H1 (cell line): ENCODE measurements at regions not wholly inside any gene's neighbourhood (a gene's known extent, or its start where the extent isn't known, plus 50 kb on each side); places are given as distances from the start of the nearest gene placed in this dataset.

Experiments
- CTCF ChIA-PET: fragments of 300-600 bp; sonication (Branson Sonifier 250); formaldehyde crosslinking; loops from one replicate; lab custom pipeline; 2021; ENCODE audit not compliant: partially characterized antibody; lab: Charles Lee
- POLR2A ChIA-PET: fragments of 300-600 bp; sonication (Branson Sonifier 250); formaldehyde crosslinking; loops from one replicate; lab custom pipeline; 2021; ENCODE audit warnings: inconsistent platforms; ENCODE audit not compliant: partially characterized antibody; lab: Charles Lee
- DNase-seq, 2 experiments: peaks; one replicate each; pipeline versions ENCODE4 v3.0.0 to v3.0.0-alpha.2; 2010 to 2022; ENCODE audit warnings: low spot score in 2 of 2, low read depth in 1 of 2, mixed read lengths in 1 of 2
- FAIRE-seq: peaks from 2 replicates; lab custom pipeline; 2011; peaks lifted over from hg19 to GRCh38; lab: Jason Lieb, UNC
- H2AFZ ChIP-seq: 2 replicates; pipeline ENCODE4 v1.8.1; 2012; ENCODE audit warnings: low read length, inconsistent platforms
- H2AK5ac ChIP-seq: 2 replicates; pipeline ENCODE4 v1.6.1; 2013; ENCODE audit warnings: low read depth, low read length
- H2BK120ac ChIP-seq: replicated peaks from 2 replicates; pipeline ENCODE3; 2013; ENCODE audit warnings: low read depth, low read length, inconsistent platforms
- H2BK12ac ChIP-seq: 2 replicates; pipeline ENCODE4 v1.6.1; 2013; ENCODE audit warnings: low read depth, low read length
- H2BK15ac ChIP-seq: 2 replicates; pipeline ENCODE4 v1.6.1; 2013; ENCODE audit warnings: low read length
- H2BK20ac ChIP-seq: 2 replicates; pipeline ENCODE4 v1.6.1; 2013; ENCODE audit warnings: low read length
- H2BK5ac ChIP-seq: 2 replicates; pipeline ENCODE4 v1.6.1; 2013; ENCODE audit warnings: low read depth, low read length
- H3K14ac ChIP-seq: 2 replicates; pipeline ENCODE4 v1.6.1; 2013; ENCODE audit warnings: inconsistent platforms; ENCODE audit not compliant: insufficient read length
- H3K18ac ChIP-seq: 2 replicates; pipeline ENCODE4 v1.6.1; 2013; ENCODE audit warnings: low read length; ENCODE audit errors: extremely low read depth
- H3K23ac ChIP-seq: 2 replicates; pipeline ENCODE4 v1.6.1; 2013; ENCODE audit warnings: inconsistent platforms; ENCODE audit not compliant: insufficient read length
- H3K23me2 ChIP-seq: 2 replicates; pipeline ENCODE4 v1.6.1; 2013; ENCODE audit warnings: low read depth, low read length
- H3K27ac ChIP-seq: 2 replicates; pipeline ENCODE4 v1.6.1; 2011; ENCODE audit warnings: low read depth, low read length, inconsistent platforms
- H3K27me3 ChIP-seq, 4 experiments: replicated peaks in 1 of 4; 1 replicate in 1 of 4; 2 replicates in 3 of 4; pipeline versions ENCODE4 v1.6.1 to v1.8.1; 2011 to 2013; ENCODE audit warnings: low read length in 3 of 4, mild to moderate bottlenecking in 3 of 4, inconsistent platforms in 2 of 4, mixed read lengths in 2 of 4, moderate library complexity in 1 of 4; ENCODE audit not compliant: control insufficient read depth in 3 of 4, insufficient read depth in 3 of 4; ENCODE audit errors: extremely low read depth in 1 of 4
- H3K36me3 ChIP-seq, 4 experiments: 2 replicates each; pipeline versions ENCODE4 v1.6.1 to v1.8.1; 2011 to 2013; ENCODE audit warnings: mild to moderate bottlenecking in 4 of 4, low read length in 3 of 4, moderate library complexity in 2 of 4, control low read depth in 1 of 4, inconsistent platforms in 1 of 4; ENCODE audit not compliant: insufficient read depth in 4 of 4, control insufficient read depth in 2 of 4
- H3K4ac ChIP-seq: replicated peaks from 2 replicates; pipeline ENCODE3; 2013; ENCODE audit warnings: low read length, low read depth, mixed read lengths, inconsistent platforms; ENCODE audit not compliant: insufficient read length
- H3K4me1 ChIP-seq, 4 experiments: replicated peaks in 1 of 4; 1 replicate in 1 of 4; 2 replicates in 3 of 4; pipeline versions ENCODE4 v1.6.1 to v1.8.1; 2011 to 2013; ENCODE audit warnings: low read length in 3 of 4, inconsistent platforms in 2 of 4, mixed read lengths in 1 of 4; ENCODE audit not compliant: insufficient read depth in 4 of 4, control insufficient read depth in 3 of 4
- H3K4me2 ChIP-seq, 2 experiments: 2 replicates each; pipeline versions ENCODE4 v1.6.1 to v1.8.1; 2011 to 2013; ENCODE audit warnings: low read depth in 2 of 2, low read length in 2 of 2, control low read depth in 1 of 2, inconsistent platforms in 1 of 2, mild to moderate bottlenecking in 1 of 2; ENCODE audit not compliant: insufficient read depth in 1 of 2
- H3K4me3 ChIP-seq, 4 experiments: fragments of 200-600, 300-600 bp in 1 of 4; sonication (generic), shearing (Covaris generic), sonication (Bioruptor Twin) in 1 of 4; 2 replicates each; pipeline versions ENCODE4 v1.5.1 to v1.8.1; 2011 to 2016; ENCODE audit warnings: low read length in 4 of 4, low read depth in 3 of 4, control low read depth in 2 of 4, inconsistent platforms in 2 of 4, mild to moderate bottlenecking in 2 of 4, mixed read lengths in 1 of 4, moderate library complexity in 1 of 4; ENCODE audit not compliant: insufficient read depth in 2 of 4; ENCODE audit errors: extremely low read depth in 1 of 4
- H3K56ac ChIP-seq: replicated peaks from 2 replicates; pipeline ENCODE3; 2013; ENCODE audit warnings: low read depth, mild to moderate bottlenecking, mixed read lengths, low read length, inconsistent platforms; ENCODE audit not compliant: insufficient read length
- H3K79me1 ChIP-seq: 2 replicates; pipeline ENCODE4 v1.6.1; 2013; ENCODE audit warnings: low read depth, low read length, control low read depth
- H3K79me2 ChIP-seq, 2 experiments: 2 replicates each; pipeline versions ENCODE4 v1.6.1 to v1.8.1; 2012 to 2013; ENCODE audit warnings: low read length in 2 of 2, mild to moderate bottlenecking in 2 of 2, inconsistent platforms in 1 of 2; ENCODE audit not compliant: insufficient read depth in 2 of 2, control insufficient read depth in 1 of 2
- H3K9ac ChIP-seq, 4 experiments: replicated peaks in 1 of 4; 1 replicate in 1 of 4; 2 replicates in 3 of 4; pipeline versions ENCODE4 v1.6.1 to v1.8.1; 2011 to 2013; ENCODE audit warnings: low read depth in 3 of 4, low read length in 3 of 4, control low read depth in 2 of 4, mild to moderate bottlenecking in 2 of 4, moderate library complexity in 2 of 4, inconsistent platforms in 1 of 4; ENCODE audit errors: extremely low read depth in 1 of 4
- H3K9me3 ChIP-seq, 2 experiments: 2 replicates each; pipeline versions ENCODE4 v1.6.1 to v1.8.1; 2012 to 2013; ENCODE audit warnings: mild to moderate bottlenecking in 2 of 2, moderate library complexity in 2 of 2, control low read depth in 1 of 2, inconsistent platforms in 1 of 2, low read depth in 1 of 2, low read length in 1 of 2, mixed read lengths in 1 of 2; ENCODE audit not compliant: insufficient read depth in 2 of 2
- H4K20me1 ChIP-seq, 2 experiments: replicated peaks in 1 of 2; 2 replicates each; pipeline versions ENCODE3 to v1.8.1; 2011 to 2013; ENCODE audit warnings: inconsistent platforms in 2 of 2, low read length in 2 of 2, mild to moderate bottlenecking in 1 of 2; ENCODE audit not compliant: insufficient read depth in 2 of 2, control insufficient read depth in 1 of 2
- H4K5ac ChIP-seq: 2 replicates; pipeline ENCODE4 v1.6.1; 2013; ENCODE audit warnings: low read length, low read depth, mixed read lengths, inconsistent platforms; ENCODE audit not compliant: insufficient read length
- H4K8ac ChIP-seq: 2 replicates; pipeline ENCODE4 v1.8.0; 2013; ENCODE audit warnings: mild to moderate bottlenecking, moderate library complexity, low read length, inconsistent platforms; ENCODE audit not compliant: insufficient read depth; ENCODE audit errors: extremely low read depth
- H4K91ac ChIP-seq: replicated peaks from 2 replicates; pipeline ENCODE3; 2013; ENCODE audit warnings: low read length, mixed read lengths, inconsistent platforms; ENCODE audit not compliant: insufficient read length
- ASH2L ChIP-seq: fragments of 200-600, 300-600 bp; sonication (generic); IDR thresholded peaks from one replicate; pipeline ENCODE4 v1.7.1; 2017; ENCODE audit warnings: low read length
- CBX5 ChIP-seq: fragments of 300-800, 300-1000 bp; sonication (generic); IDR thresholded peaks from 2 replicates; pipeline ENCODE4 v1.7.1; 2016; ENCODE audit warnings: antibody characterized with exemption, low read length, low read depth
- CHD2 ChIP-seq: IDR thresholded peaks from 2 replicates; pipeline ENCODE4 v1.6.1; 2012; ENCODE audit warnings: low read length, improper control_type of control experiment
- CREB1 ChIP-seq: IDR thresholded peaks from 2 replicates; pipeline ENCODE4 v1.6.1; 2012; ENCODE audit warnings: inconsistent platforms
- CTBP2 ChIP-seq: IDR thresholded peaks from 2 replicates; pipeline ENCODE4 v1.7.0; 2011; ENCODE audit warnings: borderline replicate concordance, mild to moderate bottlenecking, moderate library complexity, mixed read lengths, low read length; ENCODE audit not compliant: insufficient read depth, insufficient read length
- GABPA ChIP-seq: IDR thresholded peaks from 2 replicates; pipeline ENCODE4 v1.6.1; 2011; ENCODE audit warnings: mild to moderate bottlenecking, low read length, moderate library complexity, borderline replicate concordance; ENCODE audit not compliant: insufficient read depth
- MAX ChIP-seq: IDR thresholded peaks from 2 replicates; pipeline ENCODE4 v1.6.1; 2012; ENCODE audit warnings: inconsistent platforms
- NANOG ChIP-seq: IDR thresholded peaks from 2 replicates; pipeline ENCODE4 v1.6.1; 2011; ENCODE audit warnings: low read length, low read depth, mild to moderate bottlenecking, inconsistent platforms; ENCODE audit not compliant: insufficient read depth, poor library complexity, severe bottlenecking
- NRF1 ChIP-seq: IDR thresholded peaks from 2 replicates; pipeline ENCODE4 v1.6.1; 2011; ENCODE audit warnings: mild to moderate bottlenecking, low read depth, low read length, improper control_type of control experiment
- PHF8 ChIP-seq: fragments of 200-600 bp; sonication (generic); conservative IDR thresholded peaks from 2 replicates; pipeline ENCODE4 v1.7.1; 2012; ENCODE audit warnings: low read depth, mild to moderate bottlenecking, inconsistent platforms, low read length, moderate library complexity
- POLR2AphosphoS5 ChIP-seq: IDR thresholded peaks from 2 replicates; pipeline ENCODE4 v1.6.1; 2011; ENCODE audit warnings: low read depth, low read length
- RBBP5 ChIP-seq: IDR thresholded peaks from 2 replicates; pipeline ENCODE4 v1.7.1; 2012; ENCODE audit warnings: low read depth, mild to moderate bottlenecking, inconsistent platforms, low read length, moderate library complexity, borderline replicate concordance
- SIRT6 ChIP-seq: IDR thresholded peaks from one replicate; pipeline ENCODE4 v1.7.1; 2012; ENCODE audit warnings: low read length, inconsistent platforms
- SP2 ChIP-seq: IDR thresholded peaks from 2 replicates; pipeline ENCODE4 v1.6.1; 2012; ENCODE audit warnings: mild to moderate bottlenecking, low read length, inconsistent platforms
- TAF7 ChIP-seq: optimal IDR thresholded peaks from 2 replicates; pipeline ENCODE3; 2011; ENCODE audit warnings: low read depth, mild to moderate bottlenecking, inconsistent platforms, low read length, moderate library complexity, borderline replicate concordance
- WGBS, 2 experiments: shearing (Covaris generic) in 1 of 2; methylation state at CpG; one replicate each; pipeline versions ENCODE4 v1.1.6 to v1.1.7; 2013 to 2015; ENCODE audit warnings: low lambda C conversion rate in 2 of 2, mixed read lengths in 2 of 2, inconsistent platforms in 1 of 2, low coverage in 1 of 2, missing lambda C conversion rate in 1 of 2; ENCODE audit not compliant: insufficient replicate concordance in 2 of 2, insufficient coverage in 1 of 2, insufficient read length in 1 of 2; ENCODE audit errors: extremely low coverage in 1 of 2, missing lambda C conversion rate in 1 of 2; 5-methylcytosine and 5-hydroxymethylcytosine counted together

GRCh38 chr6:126535138-126535537, 195.2 kb downstream of the CENPW start:
- Histone ChIP-seq H2BK120ac (no peak overlapping the region), H3K4me3 (no peak overlapping the region), H3K9me3 (no peaks in the 10 kb centered on the region), H3K9ac (no peak overlapping the region), H4K5ac (no peak overlapping the region), H3K79me1 (no peaks in the 10 kb centered on the region), H4K20me1 (no peaks in the 10 kb centered on the region), H3K4ac (no peak overlapping the region), H2BK20ac (no peak overlapping the region), H2BK15ac (no peak overlapping the region), H4K91ac (no peak overlapping the region), H2BK12ac (no peak overlapping the region), H3K23me2 (no peaks in the 10 kb centered on the region; the same call in 1 of the 2 replicates), H4K8ac (no peak overlapping the region), H3K27me3 (no peaks in the 10 kb centered on the region), H3K4me2 (no peak overlapping the region), H3K14ac (no peak overlapping the region), H2BK5ac (no peak overlapping the region), H3K23ac (no peak overlapping the region), H3K27ac (no peak overlapping the region), H3K4me1 (peaks cover 0 to 2% (median under 1%) of the 10 kb centered on the region in 4 experiments; a peak in 1 of 7 replicates), H3K36me3 (no peaks in the 10 kb centered on the region), H3K79me2 (no peaks in the 10 kb centered on the region), H2AFZ (no peak overlapping the region), H3K18ac (no peak overlapping the region)
- ChIA-PET CTCF (no interaction called here), POLR2A (no interaction called here)
- FAIRE-seq (no peak), DNase-seq (no peak)
- 98% methylated on average over 3 of the region's 3 CpGs; no CpG with 5 or more reads in 1 of the 2 experiments for WGBS, 2 experiments
- TF ChIP-seq CTBP2, result no peak
- no peak for TF ChIP-seq RBBP5
- TF ChIP-seq CREB1, result no peak
- TF ChIP-seq NANOG, result no peak
- no peak for TF ChIP-seq POLR2AphosphoS5
- no peak for TF ChIP-seq SP2
- no peak for TF ChIP-seq TAF7
- TF ChIP-seq ASH2L, result no peak
- TF ChIP-seq SIRT6, result no peak
- TF ChIP-seq NRF1, result no peak
- no peak for TF ChIP-seq GABPA
- no peak for TF ChIP-seq MAX
- TF ChIP-seq CBX5, result no peak
- TF ChIP-seq CHD2, result no peak
- TF ChIP-seq PHF8, result no peak
- TF ChIP-seq, all 59 proteins: peak for 0
- Histone ChIP-seq H3K56ac (no peak overlapping the region), H2AK5ac (no peak overlapping the region)
